ENCODE measurements at regions not wholly inside any gene's neighbourhood (a gene's known extent, or its start where the extent isn't known, plus 50 kb on each side); places are given as distances from the start of the nearest gene placed in this dataset.

GRCh38 chr1:83639785-83640184, 359.1 kb downstream of the TTLL7 start:
- H3K9ac ChIP-seq (ENCODE audit: low read depth, low read length) = no peak overlapping the region
- no peak overlapping the region for H3K4me3 ChIP-seq (ENCODE audit: insufficient read depth, low read depth, low read length)
- no CpG with 5 or more reads among the region's 3 CpGs for WGBS, 2 experiments (ENCODE audit: extremely low coverage in 2 of 2, insufficient read length in 1 of 2)
- no peak overlapping the region for H2AK5ac ChIP-seq (ENCODE audit: low read depth, low read length)
- no peak overlapping the region for H2BK120ac ChIP-seq (ENCODE audit: low read depth, low read length)
- H3K79me1 ChIP-seq (ENCODE audit: low read depth in 1 of 2, low read length in 2 of 2) = no peaks in the 10 kb centered on the region
- no peak overlapping the region for H2BK5ac ChIP-seq (ENCODE audit: low read depth, low read length, poor library complexity, severe bottlenecking)
- H3K27ac ChIP-seq (ENCODE audit: insufficient read depth, low read length) = no peak overlapping the region
- no peak overlapping the region for H3K4ac ChIP-seq (ENCODE audit: low read depth, low read length)
- ChIA-PET CTCF (no interaction called here), POLR2A (ENCODE audit: unreplicated experiment) (no interaction called here)
- H3K36me3 ChIP-seq (ENCODE audit: control insufficient read depth, insufficient read depth, low read length) = no peaks in the 10 kb centered on the region
- H2BK20ac ChIP-seq (ENCODE audit: low read depth, low read length) = no peak overlapping the region
- H3K14ac ChIP-seq (replicated peaks; ENCODE audit: low read depth, low read length) = no peak overlapping the region
- dilution Hi-C loops (cut with HindIII; ENCODE audit: low sequenced_read_pairs, unreplicated experiment) (no loop called here), in situ Hi-C loops (cut with MboI; ENCODE audit: low sequenced_read_pairs) (no loop called here), intact Hi-C loops (cut with micrococcal nuclease) (no loop called here)
- no peak overlapping the region for H3K18ac ChIP-seq (ENCODE audit: low read depth, low read length)
- no TSS peak for BruUV-seq (replicated peaks)
- H3K27me3 ChIP-seq (ENCODE audit: control insufficient read depth, insufficient read depth, low read length) = no peaks in the 10 kb centered on the region
- no peak overlapping the region for H3K56ac ChIP-seq (ENCODE audit: extremely low read depth, insufficient read depth, low read length)
- no peaks in the 10 kb centered on the region for H3K9me3 ChIP-seq (ENCODE audit: control insufficient read depth, insufficient read depth, low read length)
- H3K4me2 ChIP-seq (ENCODE audit: low read depth, low read length) = no peak overlapping the region
- ATAC-seq (ENCODE audit: low read depth) (no peak), DNase-seq (no peak)
- H4K8ac ChIP-seq (ENCODE audit: low read depth in 2 of 2, low read length in 2 of 2) = no peak overlapping the region
- no peaks in the 10 kb centered on the region for H3K4me1 ChIP-seq (ENCODE audit: control insufficient read depth, insufficient read depth, low read length)
- H4K91ac ChIP-seq (ENCODE audit: insufficient read depth, low read depth, low read length) = no peak overlapping the region
- no peak overlapping the region for H2AFZ ChIP-seq (replicated peaks; ENCODE audit: low read length, poor library complexity)
- H4K20me1 ChIP-seq (ENCODE audit: insufficient read depth, low read length) = no peaks in the 10 kb centered on the region
- no peak overlapping the region for H4K5ac ChIP-seq (ENCODE audit: low read depth, low read length)
- H3K9me1 ChIP-seq (ENCODE audit: insufficient read depth, low read length) = no peaks in the 10 kb centered on the region
- H3K23ac ChIP-seq (ENCODE audit: low read depth, low read length) = no peak overlapping the region
- TF ChIP-seq RAD21 (IDR thresholded peaks at IDR 0.05; ENCODE audit: low read length) (no peak), USF2 (IDR thresholded peaks at IDR 0.05; ENCODE audit: low read depth, low read length) (no peak), FOS (IDR thresholded peaks at IDR 0.05; ENCODE audit: low read depth, low read length) (no peak), MXI1 (IDR thresholded peaks at IDR 0.05; ENCODE audit: borderline replicate concordance, low read depth, low read length) (no peak), CHD1 (IDR thresholded peaks at IDR 0.05; ENCODE audit: low read depth, low read length) (no peak), MAFK (IDR thresholded peaks at IDR 0.05; ENCODE audit: low read depth, low read length) (no peak), MAZ (IDR thresholded peaks at IDR 0.05; ENCODE audit: borderline replicate concordance, low read depth, low read length) (no peak), RCOR1 (IDR thresholded peaks at IDR 0.05; ENCODE audit: insufficient replicate concordance, low read length) (no peak), NFE2L2 (IDR thresholded peaks at IDR 0.05; ENCODE audit: low read depth, low read length) (no peak), BHLHE40 (IDR thresholded peaks at IDR 0.05; ENCODE audit: low read depth, low read length) (no peak), CTCF (conservative IDR thresholded peaks at IDR 0.05; ENCODE audit: low read depth, low read length) (no peak), POLR2A (IDR thresholded peaks at IDR 0.05; ENCODE audit: low read depth, low read length) (no peak), ELK1 (IDR thresholded peaks at IDR 0.05; ENCODE audit: borderline replicate concordance, low read depth, low read length) (no peak), CEBPB (IDR thresholded peaks at IDR 0.05; ENCODE audit: low read depth, low read length) (no peak), RFX5 (IDR thresholded peaks at IDR 0.05; ENCODE audit: low read depth, low read length) (no peak), SMC3 (IDR thresholded peaks at IDR 0.05; ENCODE audit: low read depth, low read length) (no peak)
- H2AK9ac ChIP-seq (replicated peaks; ENCODE audit: low read depth, low read length, poor library complexity) = no peak overlapping the region
- no peak overlapping the region for H2BK15ac ChIP-seq (ENCODE audit: low read depth, low read length)
